Mucosa of rectum (tissue), 2 donors: ENCODE measurements at regions not wholly inside any gene's neighbourhood (a gene's known extent, or its start where the extent isn't known, plus 50 kb on each side); places are given as distances from the start of the nearest gene placed in this dataset.
A peak's percentile ranks its signal among the peaks of the same experiment; 100 is the strongest.
"Not testable (repeated sequence)": the region's sequence is repeated elsewhere in the genome, so short reads cannot be mapped to it uniquely, and the experiment has no call there.

Source experiments
- H3K27ac ChIP-seq, 2 donors: one replicate each; pipeline ENCODE4 v1.7.0; 2013; ENCODE audit warnings: inconsistent platforms in 2 of 2, low read depth in 2 of 2, low read length in 2 of 2
- H3K27me3 ChIP-seq, 2 donors: one replicate each; pipeline ENCODE4 v1.7.0; 2013; ENCODE audit warnings: low read length in 2 of 2; ENCODE audit not compliant: control insufficient read depth in 2 of 2, insufficient read depth in 2 of 2
- H3K36me3 ChIP-seq, 2 donors: one replicate each; pipeline ENCODE4 v1.7.0; 2013; ENCODE audit warnings: low read length in 2 of 2; ENCODE audit not compliant: control insufficient read depth in 2 of 2, insufficient read depth in 2 of 2
- H3K4me1 ChIP-seq, 2 donors: one replicate each; pipeline ENCODE4 v1.7.0; 2013; ENCODE audit warnings: low read length in 2 of 2, mild to moderate bottlenecking in 1 of 2; ENCODE audit not compliant: control insufficient read depth in 2 of 2, insufficient read depth in 2 of 2
- H3K4me3 ChIP-seq, 2 donors: one replicate each; pipeline ENCODE4 v1.7.0; 2013; ENCODE audit warnings: low read length in 2 of 2
- H3K9ac ChIP-seq, 2 donors: one replicate each; pipeline ENCODE4 v1.7.0; 2013; ENCODE audit warnings: low read length in 2 of 2, low read depth in 1 of 2, mild to moderate bottlenecking in 1 of 2
- H3K9me3 ChIP-seq, 2 donors: one replicate each; pipeline ENCODE4 v1.7.0; 2013; ENCODE audit warnings: low read length in 2 of 2; ENCODE audit not compliant: control insufficient read depth in 2 of 2
- donor health status: healthy.
- donor health status: Normal muscosa, but diverticular disease.

DNA sequence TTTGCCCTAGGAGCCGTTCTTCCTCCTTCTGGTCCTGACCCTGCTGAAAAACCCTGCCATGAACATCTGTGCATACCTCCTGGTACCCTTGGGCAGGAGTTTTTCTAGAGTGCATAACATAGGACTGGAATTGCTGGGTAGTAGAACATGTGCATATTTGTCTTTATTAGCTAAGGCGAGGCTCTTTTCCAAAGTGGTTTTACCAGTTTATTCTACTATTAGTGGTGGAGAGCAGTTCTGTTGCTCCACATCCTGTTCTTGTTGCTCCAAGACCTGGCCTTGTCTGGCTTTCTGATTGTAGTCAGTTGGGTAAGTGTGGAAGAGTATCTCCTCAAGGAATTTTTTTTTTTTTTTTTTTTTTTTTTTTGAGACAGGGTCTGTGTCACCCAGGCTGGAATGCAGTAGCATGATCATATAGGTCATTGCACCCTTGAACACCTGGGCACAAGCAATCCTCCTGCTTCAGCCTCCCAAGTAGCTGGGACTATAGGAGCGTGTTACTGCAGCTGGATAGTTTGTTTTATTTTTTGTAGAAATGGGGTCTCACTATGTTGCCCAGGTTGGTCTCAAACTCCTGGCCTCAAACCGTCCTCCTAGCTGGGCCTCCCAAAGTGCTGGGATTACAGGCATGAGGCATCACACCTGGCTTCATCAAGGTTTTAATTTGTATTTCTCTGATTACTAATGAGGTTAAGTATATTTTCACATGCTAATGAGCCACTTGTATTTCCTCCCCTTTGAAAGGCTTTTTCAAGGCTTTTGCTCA lies 85.2 kb downstream of the SPRY4 start:
- Histone ChIP-seq H3K36me3 (no peaks in the 10 kb centered on the region), H3K9me3 (no peaks in the 10 kb centered on the region), H3K4me1 (no peaks in the 10 kb centered on the region), H3K4me3 (no peak overlapping the region), H3K9ac (no peak overlapping the region), H3K27ac (no peak overlapping the region), H3K27me3 (no peaks in the 10 kb centered on the region)

DNA sequence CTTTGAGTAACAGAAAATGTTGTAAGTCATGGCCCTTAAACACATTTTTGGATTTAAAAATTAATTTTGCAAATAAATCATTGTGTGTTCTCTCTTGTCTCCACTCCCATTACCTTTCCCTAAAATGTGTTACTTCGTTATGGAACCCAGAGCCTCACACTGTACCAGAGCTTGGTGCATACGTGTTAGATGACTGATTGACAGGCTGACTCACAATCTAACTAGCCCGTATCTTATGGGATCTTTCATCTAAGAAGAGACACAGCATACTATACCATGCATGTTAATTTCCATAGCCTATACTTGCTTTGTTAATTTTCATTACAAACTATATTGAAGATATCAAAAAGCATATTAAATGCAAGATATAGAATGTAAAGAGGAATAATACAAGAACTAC lies 87.1 kb downstream of the SPRY4 start:
- Histone ChIP-seq H3K9ac (no peak overlapping the region), H3K4me1 (no peaks in the 10 kb centered on the region), H3K4me3 (no peak overlapping the region), H3K27me3 (no peaks in the 10 kb centered on the region), H3K9me3 (no peaks in the 10 kb centered on the region), H3K36me3 (no peaks in the 10 kb centered on the region), H3K27ac (no peak overlapping the region)

DNA sequence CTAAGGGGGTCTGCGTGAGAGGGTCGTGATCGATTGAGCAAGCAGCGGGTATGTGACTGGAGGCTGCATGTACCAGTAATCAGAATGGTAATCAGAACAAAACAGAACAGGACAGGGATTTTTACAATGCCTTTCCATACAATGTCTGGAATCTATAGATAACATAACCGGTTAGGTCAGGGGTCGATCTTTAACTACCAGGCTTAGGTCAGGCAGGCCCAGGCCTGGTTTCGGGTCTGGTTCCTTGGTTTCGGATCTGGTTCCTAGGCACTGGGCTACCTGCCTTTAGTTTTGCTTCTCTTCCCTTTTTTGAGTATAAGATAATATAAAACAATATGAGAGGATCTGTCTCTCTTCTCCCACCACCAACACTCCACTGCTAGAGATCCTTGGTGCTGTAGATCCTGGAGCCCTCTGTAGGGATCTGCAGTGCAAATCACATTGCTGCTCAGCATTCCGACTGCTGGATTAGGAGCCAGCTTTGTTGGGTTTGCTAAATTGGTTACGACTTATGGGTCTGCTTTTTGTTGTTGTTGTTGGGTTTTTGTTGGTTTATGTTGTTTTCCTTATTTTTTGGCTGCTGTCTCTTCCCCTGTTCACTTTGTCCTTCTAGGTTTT lies 88.0 kb downstream of the SPRY4 start:
- not testable (repeated sequence) for H3K36me3 ChIP-seq, H3K27ac ChIP-seq, H3K4me3 ChIP-seq, H3K27me3 ChIP-seq, H3K4me1 ChIP-seq, H3K9me3 ChIP-seq, H3K9ac ChIP-seq

DNA sequence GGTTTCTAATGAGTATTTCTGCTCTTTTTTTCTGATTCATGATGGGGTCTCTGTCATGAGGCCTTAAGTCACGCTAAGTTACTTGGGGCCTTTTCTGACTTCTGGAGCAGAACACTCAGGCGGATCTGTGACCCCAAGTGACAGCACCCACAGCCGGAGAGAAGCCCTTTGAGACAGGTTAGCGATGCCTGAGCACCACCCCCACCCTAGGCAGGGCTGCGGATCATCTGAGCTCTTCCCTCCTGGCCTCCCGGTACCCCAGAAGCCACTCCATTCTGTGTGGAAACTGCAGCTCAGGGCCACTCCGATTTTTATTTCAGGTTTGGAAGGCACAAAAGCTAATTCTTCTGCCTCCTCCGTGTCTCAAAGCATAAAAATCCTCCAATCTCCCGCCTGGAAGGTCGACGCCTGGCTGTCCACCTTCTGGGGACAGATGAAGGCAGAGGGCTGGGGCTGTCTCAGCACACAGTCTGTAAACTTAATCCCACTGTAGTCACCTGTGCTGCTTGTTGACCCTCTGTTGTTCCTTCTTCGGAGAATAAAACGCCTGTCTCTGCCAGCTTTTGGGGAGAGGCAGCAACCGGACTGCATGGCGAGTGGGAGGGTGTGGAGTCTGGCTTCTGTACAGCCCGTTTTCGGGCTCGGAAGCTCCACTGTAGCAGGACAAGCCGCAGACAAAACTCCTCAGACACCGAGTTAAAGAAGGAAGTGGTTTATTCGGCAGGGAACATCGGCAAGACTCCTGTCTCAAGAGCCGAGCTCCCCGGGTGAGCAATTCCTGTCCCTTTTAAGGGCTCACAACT lies 88.8 kb downstream of the SPRY4 start:
- H3K27me3 ChIP-seq = no peaks in the 10 kb centered on the region

DNA sequence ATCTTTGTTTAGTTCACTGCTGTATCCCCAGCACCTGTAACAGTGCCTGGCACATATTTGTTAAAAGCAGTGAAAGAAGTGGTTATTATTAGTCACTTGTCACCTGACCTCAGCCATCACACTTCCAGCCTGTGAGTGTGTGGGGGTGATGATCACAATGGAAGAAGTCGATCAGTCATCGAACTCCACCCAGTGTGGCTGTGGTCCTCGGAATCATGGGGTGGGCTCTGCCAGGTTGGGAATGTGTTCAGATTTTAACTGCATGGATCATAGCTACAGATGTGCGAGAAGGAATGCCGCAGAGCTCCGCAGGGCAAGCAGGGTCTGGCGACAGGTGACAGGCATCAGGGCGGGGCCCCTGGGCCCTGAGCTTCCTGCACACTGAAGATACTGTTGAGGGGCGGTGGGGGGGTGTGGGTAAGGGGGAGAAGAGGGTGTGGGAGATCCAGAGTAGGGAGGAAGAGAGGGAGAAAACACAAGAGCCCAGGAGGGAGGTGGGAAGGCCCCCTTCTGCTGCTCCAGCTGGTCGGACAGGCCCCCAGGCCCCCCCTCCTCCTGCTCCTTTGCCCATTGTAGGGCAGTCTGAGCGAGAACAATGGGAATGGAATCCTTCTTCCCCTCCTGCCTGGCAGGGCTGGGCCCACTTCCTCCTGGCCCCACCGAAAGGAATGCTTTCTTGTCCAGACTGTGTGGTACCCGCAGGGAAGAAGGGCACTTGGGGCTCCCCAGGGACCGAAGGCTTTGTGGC lies 89.6 kb downstream of the SPRY4 start:
- Histone ChIP-seq H3K36me3 (no peaks in the 10 kb centered on the region), H3K4me1 (no peaks in the 10 kb centered on the region), H3K4me3 (no peak overlapping the region), H3K27me3 (no peaks in the 10 kb centered on the region), H3K9me3 (no peaks in the 10 kb centered on the region), H3K27ac (no peak overlapping the region), H3K9ac (no peak overlapping the region)

More for the DNA sequence above, 88.8 kb downstream of the SPRY4 start:
- Histone ChIP-seq H3K4me3 (no peak overlapping the region), H3K9me3 (no peaks in the 10 kb centered on the region), H3K9ac (no peak overlapping the region), H3K4me1 (no peaks in the 10 kb centered on the region), H3K27ac (no peak overlapping the region), H3K36me3 (no peaks in the 10 kb centered on the region)

DNA sequence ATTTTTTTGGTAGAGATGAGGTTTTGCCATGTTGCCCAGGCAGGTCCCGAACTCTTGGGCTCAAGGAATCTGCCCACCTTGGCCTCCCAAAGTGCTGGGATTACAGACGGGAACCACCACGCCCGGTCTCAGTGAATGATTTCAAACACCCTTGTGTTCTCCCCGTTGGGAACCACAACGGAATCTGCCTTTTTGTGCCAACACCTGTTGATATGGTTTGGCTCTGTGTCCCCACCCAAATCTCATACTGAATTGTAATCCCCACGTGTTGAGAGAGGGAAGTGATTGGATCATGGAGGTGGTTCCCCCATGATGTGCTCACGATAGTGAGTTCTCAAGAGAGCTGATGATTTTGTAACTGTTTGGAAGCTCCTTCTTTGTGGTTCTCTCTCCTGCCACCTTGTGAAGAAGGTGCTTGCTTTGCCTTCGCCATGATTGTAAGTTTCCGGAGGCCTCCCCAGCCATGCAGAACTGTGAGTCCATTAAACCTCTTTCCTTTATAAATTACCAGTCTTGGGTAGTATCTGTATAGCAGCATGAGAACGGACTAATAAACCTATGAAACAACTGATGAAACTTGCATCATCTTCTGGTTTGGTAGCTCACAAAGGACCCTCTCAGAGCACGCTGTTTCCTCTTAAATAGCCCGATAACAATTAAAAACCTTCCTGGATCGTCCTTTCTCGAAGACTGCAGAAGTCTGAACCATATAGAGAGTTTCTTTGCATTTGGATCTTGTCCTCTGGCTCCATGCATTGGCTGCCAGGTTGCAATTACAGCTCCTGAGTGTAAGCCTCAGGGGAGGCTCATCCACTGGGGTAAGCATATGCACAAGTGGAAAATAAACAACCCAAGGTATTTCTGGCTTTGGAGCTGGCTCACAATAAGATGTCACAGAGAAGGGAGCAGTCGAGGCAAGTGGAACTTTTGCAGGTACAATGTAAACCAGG lies 91.5 kb downstream of the SPRY4 start:
- no peaks in the 10 kb centered on the region for H3K27me3 ChIP-seq
- H3K4me1 ChIP-seq = no peaks in the 10 kb centered on the region
- H3K9me3 ChIP-seq = no peaks in the 10 kb centered on the region
- no peak overlapping the region for H3K4me3 ChIP-seq
- no peak overlapping the region for H3K9ac ChIP-seq
- no peak overlapping the region for H3K27ac ChIP-seq
- no peaks in the 10 kb centered on the region for H3K36me3 ChIP-seq

DNA sequence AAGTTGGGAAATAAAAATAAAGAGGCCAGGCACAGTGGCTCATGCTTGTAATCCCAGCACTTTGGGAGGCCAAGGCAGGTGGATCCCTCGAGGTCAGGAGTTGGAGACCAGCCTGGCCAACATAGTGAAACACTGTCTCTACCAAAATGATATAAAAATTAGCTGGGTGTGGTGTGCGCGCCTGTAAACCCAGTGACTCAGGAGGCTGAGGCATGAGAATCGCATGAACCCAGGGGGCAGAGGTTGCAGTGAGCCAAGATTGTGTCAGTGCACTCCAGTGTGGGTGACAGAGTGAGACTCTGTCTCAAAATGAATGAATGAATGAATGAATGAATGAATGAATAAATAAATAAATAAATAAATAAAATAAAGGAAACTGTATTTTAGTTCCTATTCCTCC lies 93.9 kb downstream of the SPRY4 start:
- H3K27ac ChIP-seq, H3K36me3 ChIP-seq, H3K9ac ChIP-seq, H3K4me1 ChIP-seq, H3K4me3 ChIP-seq, H3K27me3 ChIP-seq, H3K9me3 ChIP-seq: not testable (repeated sequence)

DNA sequence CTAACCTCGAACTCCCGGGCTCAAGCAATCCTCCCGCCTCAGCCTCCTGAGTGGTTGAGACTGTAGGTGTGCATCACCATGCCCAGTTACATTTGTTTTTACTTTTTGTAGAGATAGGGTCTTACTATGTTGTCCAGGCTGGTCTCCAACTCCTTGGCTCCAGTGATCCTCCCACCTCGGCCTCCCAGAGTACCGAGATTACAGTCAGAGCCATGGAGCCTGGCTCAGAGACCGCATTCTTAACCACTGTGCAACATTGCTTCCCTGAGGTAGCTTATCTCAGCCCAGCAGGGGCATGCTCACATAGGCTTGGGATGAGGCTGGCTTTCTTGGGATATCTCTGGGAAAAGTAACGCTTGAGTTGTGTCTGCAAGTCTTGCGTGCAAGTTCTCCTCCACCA lies 99.7 kb downstream of the SPRY4 start:
- H3K9me3 ChIP-seq = no peaks in the 10 kb centered on the region
- no peaks in the 10 kb centered on the region for H3K36me3 ChIP-seq
- peaks cover 17 to 22% of the 10 kb centered on the region in 2 donors for H3K4me1 ChIP-seq
- H3K27ac ChIP-seq = no peak overlapping the region
- no peaks in the 10 kb centered on the region for H3K27me3 ChIP-seq
- no peak overlapping the region for H3K4me3 ChIP-seq
- no peak overlapping the region for H3K9ac ChIP-seq

DNA sequence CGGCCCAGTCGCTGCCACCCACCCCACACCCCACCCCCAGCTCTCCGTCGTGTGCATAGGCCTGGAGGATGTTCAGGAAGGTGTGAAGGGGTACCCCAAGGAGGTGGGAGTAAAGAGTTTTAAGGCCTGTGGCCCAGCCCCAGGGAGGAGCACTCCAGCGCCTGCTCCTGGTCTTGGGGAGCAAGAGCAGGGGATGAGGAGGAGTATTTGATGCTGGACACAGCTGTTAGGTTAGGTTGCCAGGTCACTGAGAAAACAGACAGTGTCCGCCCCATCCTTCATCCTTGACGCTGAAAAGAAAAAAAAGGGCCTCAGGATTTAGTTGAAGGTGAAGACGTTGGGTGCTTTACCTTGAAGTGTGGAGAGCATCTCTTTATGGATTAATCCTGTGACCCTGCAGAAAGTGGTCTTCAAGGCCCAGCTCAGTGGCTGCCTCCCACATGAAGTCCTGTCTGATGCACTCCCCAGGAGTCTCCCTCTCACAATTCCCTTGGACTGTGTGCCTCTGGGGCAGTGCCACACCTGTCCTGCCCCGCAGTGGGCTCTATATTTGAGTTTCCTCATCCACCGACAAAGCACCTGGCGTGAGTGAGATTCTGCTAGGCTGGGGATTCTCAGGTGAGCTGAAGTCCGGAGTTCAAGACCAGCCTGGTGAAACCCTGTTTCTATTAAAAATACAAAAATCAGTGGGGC lies 101.8 kb downstream of the SPRY4 start:
- Histone ChIP-seq H3K4me3 (no peak overlapping the region), H3K9ac (no peak overlapping the region), H3K9me3 (no peaks in the 10 kb centered on the region), H3K27ac (peak overlapping the region in 1 of 2 donors; percentile 30), H3K27me3 (no peaks in the 10 kb centered on the region), H3K36me3 (no peaks in the 10 kb centered on the region), H3K4me1 (peaks cover 17 to 22% of the 10 kb centered on the region in 2 donors)
